GM13976 (cell line): ENCODE measurements at regions not wholly inside any gene's neighbourhood (a gene's known extent, or its start where the extent isn't known, plus 50 kb on each side); places are given as distances from the start of the nearest gene placed in this dataset.

Experiments
- DNase-seq: peaks from one replicate; pipeline ENCODE4 v3.0.0; 2012; ENCODE audit warnings: low spot score
- CTCF ChIP-seq: IDR thresholded peaks from 2 replicates; pipeline ENCODE4 v1.5.1; 2012; ENCODE audit warnings: borderline replicate concordance, mild to moderate bottlenecking; ENCODE audit not compliant: insufficient read depth; ENCODE audit errors: extremely low read depth, missing control alignments, control extremely low read depth
- in situ Hi-C: fragments of 300-500 bp; cut with MboI; formaldehyde crosslinking; loops from one replicate; pipeline ENCODE4 v1.12.0; 2022; ENCODE audit warnings: low sequenced_read_pairs, mixed read lengths, inconsistent platforms; ENCODE audit not compliant: unreplicated experiment

- in situ Hi-C loops, result loop anchor here (10.0 kb wide), 1 partner anchor 264 kb away; no protein-coding TSS in a partner anchor
- no peak for DNase-seq
- no peak for TF ChIP-seq CTCF
Observed at GRCh38 chr4:20420916-20421602, 169.4 kb downstream of the SLIT2 start.

DNA sequence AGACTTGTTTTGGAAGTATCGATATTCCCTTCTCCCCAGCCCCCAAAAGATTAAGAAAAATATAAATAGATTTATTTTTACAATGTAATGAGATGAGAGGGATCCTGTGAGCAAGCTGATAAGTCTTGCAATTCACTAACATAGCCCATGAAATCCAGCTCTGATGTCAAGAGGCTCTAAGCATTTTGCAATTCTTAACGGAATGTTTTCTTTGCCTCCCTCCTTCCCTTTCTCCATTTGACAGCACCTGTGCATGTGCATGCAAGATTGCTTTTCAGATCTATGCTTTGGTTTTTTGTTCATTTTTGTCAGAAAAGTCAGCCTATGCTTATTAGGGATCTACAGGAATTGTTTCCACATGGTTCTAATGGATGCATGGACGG lies 169.9 kb downstream of the SLIT2 start:
- in situ Hi-C loops, result loop anchor here (10.0 kb wide), 1 partner anchor 263 kb away; no protein-coding TSS in a partner anchor
- DNase-seq, result no peak
- no peak for TF ChIP-seq CTCF

DNA sequence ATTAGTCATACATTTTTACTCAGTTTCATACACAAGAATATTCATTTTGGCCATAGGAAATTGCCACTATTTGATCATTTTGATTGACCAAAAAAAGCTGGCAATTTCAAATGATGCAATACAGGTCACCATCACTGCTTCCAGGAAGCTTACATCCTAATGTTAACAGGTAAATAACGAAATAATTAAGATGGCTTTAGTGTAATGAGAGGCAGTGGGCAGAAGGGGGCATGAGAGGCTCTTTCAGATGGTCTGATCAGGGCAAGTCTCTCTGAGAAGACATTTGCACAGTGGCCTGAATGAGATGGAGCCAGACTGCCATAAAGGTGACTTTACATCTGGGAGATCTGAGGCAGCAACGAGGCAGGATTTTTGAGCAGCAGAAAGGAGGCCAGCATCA lies 170.7 kb downstream of the SLIT2 start:
- in situ Hi-C loops, result loop anchor here (10.0 kb wide), 1 partner anchor 262 kb away; no protein-coding TSS in a partner anchor
- no peak for DNase-seq
- peak; percentile 45 for TF ChIP-seq CTCF

- no peak for TF ChIP-seq CTCF
- no peak for DNase-seq
- in situ Hi-C loops, result loop anchor here (10.0 kb wide), 1 partner anchor 261 kb away; no protein-coding TSS in a partner anchor
Observed at GRCh38 chr4:20423420-20423819, 171.7 kb downstream of the SLIT2 start.

GRCh38 chr4:20426028-20426427 lies 174.3 kb downstream of the SLIT2 start:
- no peak for DNase-seq
- no peak for TF ChIP-seq CTCF
- in situ Hi-C loops, result loop anchor here (10.0 kb wide), 1 partner anchor 259 kb away; no protein-coding TSS in a partner anchor

DNA sequence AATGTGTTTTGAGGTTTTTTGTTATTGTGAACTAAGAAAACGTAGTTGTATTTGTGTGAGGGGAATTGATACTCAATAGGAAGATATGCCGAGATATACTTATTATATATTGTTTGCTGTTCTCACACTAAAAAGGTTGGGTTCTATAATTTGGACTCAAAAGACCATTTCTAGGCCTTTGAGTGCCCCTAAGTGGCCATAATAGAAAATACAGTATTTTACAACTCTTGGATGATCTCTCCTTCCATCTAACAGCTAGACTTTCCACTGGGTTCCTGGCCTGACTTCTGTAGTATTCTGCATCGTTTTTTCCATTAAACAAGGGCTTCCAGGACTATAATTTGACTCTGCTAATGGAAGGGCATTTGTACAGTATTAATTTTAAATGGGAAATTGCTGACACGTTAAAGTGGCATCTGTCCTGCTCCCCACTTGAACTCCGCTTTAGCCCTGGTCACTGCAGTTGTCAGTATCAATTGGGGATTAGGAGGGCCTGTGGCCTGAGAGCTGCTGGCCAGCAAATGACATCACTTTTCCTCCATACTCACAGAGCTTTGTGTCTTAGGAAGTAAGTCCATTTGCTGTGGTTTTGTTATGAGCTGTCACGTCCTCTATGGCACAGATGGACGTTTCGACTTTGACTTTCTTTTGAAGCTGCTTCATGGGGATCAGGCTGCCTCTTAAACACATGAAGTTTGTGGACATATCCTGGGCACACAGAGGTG lies 176.9 kb downstream of the SLIT2 start:
- no peak for DNase-seq
- TF ChIP-seq CTCF, result no peak
- in situ Hi-C loops, result loop anchor here (10.0 kb wide), 1 partner anchor 256 kb away; no protein-coding TSS in a partner anchor
